GM19099 (cell line): ENCODE measurements at regions not wholly inside any gene's neighbourhood (a gene's known extent, or its start where the extent isn't known, plus 50 kb on each side); places are given as distances from the start of the nearest gene placed in this dataset.

ENCODE experiments used
- POLR2A ChIP-seq: IDR thresholded peaks from 3 replicates; pipeline ENCODE4 v1.6.1; 2011; ENCODE audit warnings: low read depth; ENCODE audit not compliant: insufficient read length; ENCODE audit errors: extremely low read depth

- TF ChIP-seq POLR2A = no peak
Measured at GRCh38 chr1:207971331-207972219, 60.6 kb upstream of the CD34 start.

GRCh38 chr1:207970329-207971233 is 59.7 kb upstream of the CD34 start:
- TF ChIP-seq POLR2A = no peak

GRCh38 chr1:207969528-207969927 is 58.6 kb upstream of the CD34 start:
- no peak for TF ChIP-seq POLR2A

DNA sequence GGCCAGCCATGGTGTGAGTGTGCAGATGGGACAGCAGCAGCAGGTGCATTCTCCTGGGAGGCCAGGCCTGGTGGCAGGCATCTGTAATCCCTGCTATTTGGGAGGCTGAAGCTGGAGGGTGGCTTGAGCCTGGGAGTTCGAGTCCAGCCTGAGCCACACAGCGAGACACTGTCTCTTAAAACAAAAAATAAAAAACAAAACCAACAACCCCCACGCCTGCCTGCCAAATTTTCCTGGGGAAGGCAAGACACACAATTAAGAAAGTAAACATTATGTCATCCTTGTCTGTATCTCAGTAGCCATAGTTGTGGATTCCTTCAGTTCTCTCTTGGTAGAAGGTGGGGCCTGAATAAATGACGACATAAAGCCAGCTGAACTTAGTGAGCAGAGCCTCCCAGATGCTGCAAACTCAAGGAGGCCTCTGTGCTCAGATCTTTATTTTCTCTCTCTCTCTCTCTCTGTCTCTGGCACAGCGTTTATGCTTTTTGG is 57.6 kb upstream of the CD34 start:
- no peak for TF ChIP-seq POLR2A

DNA sequence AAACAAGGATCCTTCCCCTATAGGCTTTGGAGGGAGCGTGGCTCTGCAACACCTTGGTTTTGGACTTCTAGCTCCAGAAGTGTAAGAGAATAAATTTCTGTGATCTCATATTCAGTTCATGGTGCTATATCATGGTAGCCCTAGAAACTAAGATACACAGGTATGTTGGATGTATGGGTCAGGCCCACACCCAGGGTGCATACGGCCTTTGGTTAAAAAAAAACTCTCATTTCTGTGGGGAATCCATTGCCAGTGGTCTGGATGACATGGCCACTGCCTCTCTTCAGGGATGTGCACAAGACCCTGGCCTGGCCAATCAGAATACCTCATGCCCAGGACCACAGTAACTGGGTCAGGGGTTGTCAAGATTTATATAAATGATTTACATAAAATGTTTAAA is 56.8 kb upstream of the CD34 start:
- no peak for TF ChIP-seq POLR2A

DNA sequence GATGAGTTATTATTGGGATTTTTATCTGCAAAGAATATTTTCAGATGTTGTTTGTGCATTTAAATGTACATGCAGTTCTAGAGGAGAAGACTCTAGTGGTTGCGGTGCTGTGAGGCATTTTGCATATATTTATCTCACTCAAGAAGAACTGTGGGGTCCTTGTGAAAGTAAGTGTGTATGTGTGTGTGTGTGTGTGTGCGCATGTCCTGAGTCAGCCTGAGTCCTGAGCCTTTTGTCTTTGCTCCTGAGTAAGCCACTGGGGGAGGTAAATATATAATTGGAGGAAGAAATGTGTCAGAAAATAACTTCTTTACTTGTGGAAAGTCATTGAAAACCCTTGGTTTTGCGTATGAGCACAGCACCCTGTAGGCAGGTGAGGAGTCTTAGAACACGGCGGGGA is 55.6 kb upstream of the CD34 start:
- TF ChIP-seq POLR2A = no peak

DNA sequence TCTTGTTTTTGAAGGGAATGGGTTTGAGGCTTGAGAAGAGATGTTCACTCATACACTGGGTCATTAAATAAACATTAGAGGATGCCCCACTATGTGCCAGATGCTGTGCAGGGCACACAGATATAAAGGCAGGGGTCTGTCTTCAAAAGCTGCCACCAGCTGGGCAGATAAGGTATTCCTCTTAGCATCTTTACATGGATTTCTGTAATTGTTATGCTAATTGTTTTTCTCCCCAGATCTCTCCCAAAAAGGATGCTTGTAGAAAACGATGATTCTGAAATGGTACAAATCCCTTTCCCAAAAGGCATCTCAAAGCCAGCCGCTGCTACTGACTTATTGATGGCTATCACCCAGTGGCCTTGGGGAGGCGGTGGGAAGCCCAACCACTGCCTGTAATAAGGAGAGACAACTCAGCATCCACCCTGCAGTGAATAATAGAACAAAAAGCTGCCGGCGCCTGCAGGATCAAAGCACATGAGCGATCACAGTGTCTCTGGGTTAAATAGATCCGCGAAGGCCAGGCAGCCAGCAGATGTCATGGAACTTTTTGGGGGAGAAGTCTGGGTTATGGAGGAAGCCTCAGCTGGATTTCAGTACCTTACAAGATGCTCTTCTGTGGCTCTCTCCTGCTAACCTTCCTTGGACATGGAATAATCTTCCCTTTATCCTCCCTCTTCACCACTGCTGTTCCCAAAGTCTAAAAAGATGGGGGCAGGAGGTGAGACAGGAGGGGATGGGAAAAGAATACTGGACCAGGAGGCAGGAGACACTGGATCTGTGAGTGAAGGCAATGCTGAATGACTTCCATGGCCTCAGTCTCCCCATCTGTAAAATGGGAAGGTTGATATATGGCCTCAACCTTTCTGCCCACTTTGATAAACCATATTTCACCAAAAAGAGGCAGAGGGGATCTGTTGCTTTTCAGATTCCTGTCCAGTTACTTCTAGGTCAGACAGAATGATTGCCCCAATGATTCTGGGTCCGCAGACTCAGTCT is 54.8 kb upstream of the CD34 start:
- TF ChIP-seq POLR2A = no peak

DNA sequence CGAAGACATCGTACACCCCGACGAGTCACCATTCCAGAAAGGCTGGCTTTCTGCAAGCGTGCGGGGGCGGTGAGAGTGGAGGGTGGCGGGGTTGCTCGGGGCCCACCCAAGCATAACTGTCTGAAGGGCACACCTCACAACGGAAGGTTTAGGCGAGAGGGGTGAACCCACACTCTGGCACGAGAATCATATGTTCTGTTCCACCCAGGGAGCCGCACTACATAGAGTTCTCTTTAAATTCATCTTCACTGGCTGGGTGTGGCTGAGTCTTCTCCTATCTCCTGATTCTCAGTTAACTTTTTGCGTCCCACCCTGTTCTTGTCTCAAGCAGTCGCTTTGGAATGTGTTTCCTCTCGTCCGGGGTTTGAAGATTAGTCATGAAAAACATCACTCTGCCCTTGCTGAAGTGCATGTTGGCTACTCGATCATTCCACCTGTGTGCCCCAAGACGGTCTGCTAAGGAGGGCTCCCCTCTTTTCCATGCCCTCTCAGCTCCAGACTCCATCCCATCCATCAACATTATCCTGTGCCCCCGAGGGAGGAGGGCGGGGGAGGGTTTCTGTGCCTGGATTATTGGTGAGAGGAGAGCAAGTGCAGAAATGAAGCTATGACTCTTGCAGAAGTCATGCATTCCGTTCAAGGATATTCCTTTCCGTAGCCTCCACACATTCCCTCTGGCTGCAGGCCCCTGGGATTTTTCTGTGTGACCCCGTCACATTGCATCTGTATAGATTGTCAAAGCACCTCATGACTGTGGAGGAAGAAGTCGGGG is 53.5 kb upstream of the CD34 start:
- no peak for TF ChIP-seq POLR2A

- TF ChIP-seq POLR2A = peak; percentile 90
Measured at GRCh38 chr1:207963427-207964194, 52.7 kb upstream of the CD34 start.

DNA sequence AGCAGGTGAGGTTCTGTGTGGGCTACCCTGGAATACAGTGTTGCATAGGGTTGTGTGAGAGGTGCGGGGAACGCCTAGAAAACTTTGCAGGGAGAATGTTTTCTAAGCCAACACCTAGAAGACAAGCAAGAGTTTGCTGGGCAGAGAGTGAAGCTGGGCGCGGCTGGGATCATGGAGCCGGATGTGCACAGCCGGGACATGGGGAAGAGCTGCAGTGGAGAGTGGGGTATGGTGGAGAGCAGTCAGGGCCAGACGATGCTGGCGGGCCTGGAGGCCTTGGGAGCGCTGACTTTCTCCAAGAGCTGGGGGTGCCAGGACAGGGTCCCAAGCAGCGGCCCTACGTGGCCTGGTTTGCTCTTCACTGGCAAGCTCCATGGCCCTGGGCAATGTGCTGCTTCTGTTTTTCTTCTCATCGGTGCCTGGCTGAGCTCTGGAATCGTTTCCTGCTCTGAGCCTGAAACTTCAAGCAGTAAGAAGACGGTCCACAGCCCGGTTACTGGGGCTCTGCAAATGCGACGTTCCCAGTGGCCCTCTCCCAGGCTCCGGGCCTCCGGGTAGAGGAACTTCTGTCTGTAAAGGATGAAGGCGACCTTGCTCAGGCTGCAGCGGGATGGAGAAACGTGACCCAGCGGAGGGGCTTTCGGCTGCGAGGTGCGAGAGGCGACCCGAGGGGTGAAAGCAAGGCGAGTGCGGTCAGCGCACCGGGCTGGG is 51.9 kb upstream of the CD34 start:
- no peak for TF ChIP-seq POLR2A
